SK-N-SH (cell line): ENCODE measurements at regions not wholly inside any gene's neighbourhood (a gene's known extent, or its start where the extent isn't known, plus 50 kb on each side); places are given as distances from the start of the nearest gene placed in this dataset.

ENCODE experiments used
- CTCF ChIA-PET: fragments of 300-600, 350-600 bp; formaldehyde crosslinking; extraction: SDS; loops from one replicate; lab custom pipeline; 2021; lab: Yijun Ruan, JAX
- POLR2A ChIA-PET: fragments of 350-600 bp; sonication (Branson Sonifier 250); formaldehyde crosslinking; extraction: SDS; loops from one replicate; lab custom pipeline; 2020; ENCODE audit warnings: antibody characterized with exemption, inconsistent platforms; lab: Yijun Ruan, JAX
- DNase-seq: peaks from one replicate; pipeline ENCODE4 v3.0.0; 2012
- H2AFZ ChIP-seq: fragments of 200-600 bp; sonication (generic); 2 replicates; pipeline ENCODE4 v1.8.1; 2016; ENCODE audit warnings: antibody characterized with exemption, mild to moderate bottlenecking, low read depth
- H3F3A ChIP-seq: fragments of 200-600 bp; sonication (generic); replicated peaks from 2 replicates; pipeline ENCODE3; 2016; ENCODE audit warnings: antibody characterized with exemption, mild to moderate bottlenecking; ENCODE audit not compliant: insufficient read depth
- H3K27ac ChIP-seq, 2 experiments: fragments of 200-500 bp in 1 of 2; fragments of 200-600 bp in 1 of 2; sonication (Bioruptor generic) in 1 of 2; sonication (generic), shearing (Covaris generic) in 1 of 2; 2 replicates each; pipeline versions ENCODE4 v1.5.1 to v1.6.1; 2014 to 2016; ENCODE audit warnings: low read depth in 2 of 2, inconsistent platforms in 1 of 2, low read length in 1 of 2, mild to moderate bottlenecking in 1 of 2, mixed read lengths in 1 of 2
- H3K27me3 ChIP-seq: fragments of 200-600 bp; sonication (generic), shearing (Covaris generic); 2 replicates; pipeline ENCODE4 v1.6.1; 2016; ENCODE audit warnings: mixed run types; ENCODE audit not compliant: insufficient read depth
- H3K36me3 ChIP-seq, 2 experiments: fragments of 200-500 bp in 1 of 2; fragments of 200-600 bp in 1 of 2; sonication (Bioruptor generic) in 1 of 2; sonication (generic) in 1 of 2; replicated peaks in 1 of 2; 2 replicates each; pipeline versions ENCODE3 to v1.5.1; 2014 to 2016; ENCODE audit warnings: low read length in 1 of 2, mild to moderate bottlenecking in 1 of 2; ENCODE audit not compliant: insufficient read depth in 2 of 2, control insufficient read depth in 1 of 2
- H3K4me1 ChIP-seq, 2 experiments: fragments of 200-500 bp in 1 of 2; fragments of 200-600 bp in 1 of 2; sonication (Bioruptor generic) in 1 of 2; sonication (generic), shearing (Covaris generic) in 1 of 2; 2 replicates each; pipeline versions ENCODE4 v1.5.1 to v1.6.1; 2014 to 2016; ENCODE audit warnings: low read depth in 1 of 2, low read length in 1 of 2, mixed run types in 1 of 2; ENCODE audit not compliant: insufficient read depth in 2 of 2, control insufficient read depth in 1 of 2
- H3K4me2 ChIP-seq: fragments of 200-600 bp; sonication (generic), shearing (Covaris generic); 2 replicates; pipeline ENCODE4 v1.6.1; 2017; ENCODE audit warnings: mixed run types
- H3K4me3 ChIP-seq, 2 experiments: fragments of 200-500 bp in 1 of 2; fragments of 200-600 bp in 1 of 2; sonication (Bioruptor generic) in 1 of 2; sonication (generic), shearing (Covaris generic) in 1 of 2; 2 replicates each; pipeline versions ENCODE4 v1.5.1 to v1.8.1; 2014 to 2016; ENCODE audit warnings: low read depth in 2 of 2, inconsistent platforms in 1 of 2, low read length in 1 of 2, mild to moderate bottlenecking in 1 of 2, mixed read lengths in 1 of 2, moderate library complexity in 1 of 2
- H3K79me2 ChIP-seq: fragments of 200-600 bp; sonication (generic); 2 replicates; pipeline ENCODE4 v1.8.1; 2017; ENCODE audit warnings: mild to moderate bottlenecking; ENCODE audit not compliant: insufficient read depth
- H3K9ac ChIP-seq: fragments of 200-600 bp; sonication (generic); 2 replicates; pipeline ENCODE4 v1.6.1; 2017; ENCODE audit warnings: mixed run types
- H3K9me2 ChIP-seq: fragments of 200-600 bp; sonication (generic); 2 replicates; pipeline ENCODE4 v1.6.1; 2017; ENCODE audit warnings: mixed run types
- H3K9me3 ChIP-seq: fragments of 200-600 bp; sonication (generic); 2 replicates; pipeline ENCODE4 v1.6.1; 2017; ENCODE audit warnings: mixed run types, mild to moderate bottlenecking, moderate library complexity
- H4K20me1 ChIP-seq: fragments of 200-600 bp; sonication (generic); 2 replicates; pipeline ENCODE4 v1.6.1; 2017; ENCODE audit warnings: mild to moderate bottlenecking, mixed run types; ENCODE audit not compliant: insufficient read depth
- CHD2 ChIP-seq: fragments of 150-350 bp; IDR thresholded peaks from 2 replicates; pipeline ENCODE4 v1.6.1; 2018; ENCODE audit warnings: low read length; ENCODE audit not compliant: partially characterized antibody
- CTCF ChIP-seq: fragments of 200-600 bp; sonication (generic); IDR thresholded peaks from 2 replicates; pipeline ENCODE4 v1.6.1; 2017; ENCODE audit warnings: antibody characterized with exemption, mild to moderate bottlenecking, moderate library complexity
- ELF1 ChIP-seq: IDR thresholded peaks from 2 replicates; pipeline ENCODE4 v1.4.0; 2012
- EZH2phosphoT487 ChIP-seq: fragments of 200-600 bp; sonication (generic); IDR thresholded peaks from 2 replicates; pipeline ENCODE4 v1.6.1; 2017; ENCODE audit warnings: low read depth, mixed run types, mild to moderate bottlenecking, antibody characterized with exemption, moderate library complexity, borderline replicate concordance
- FOSL2 ChIP-seq: IDR thresholded peaks from 2 replicates; pipeline ENCODE4 v1.4.0; 2012; ENCODE audit warnings: low read depth, mild to moderate bottlenecking, moderate library complexity, borderline replicate concordance
- GATA2 ChIP-seq: sonication (generic); formaldehyde crosslinking; IDR thresholded peaks from 2 replicates; pipeline ENCODE4 v1.5.0; 2020; ENCODE audit warnings: mild to moderate bottlenecking, missing genetic modification reagents
- IRF3 ChIP-seq: fragments of 150-350 bp; IDR thresholded peaks from 2 replicates; pipeline ENCODE4 v1.6.1; 2016; ENCODE audit warnings: mild to moderate bottlenecking, low read depth, low read length
- JUND ChIP-seq: IDR thresholded peaks from 2 replicates; pipeline ENCODE4 v1.4.0; 2012
- MAX ChIP-seq: IDR thresholded peaks from 2 replicates; pipeline ENCODE4 v1.4.0; 2012; ENCODE audit warnings: low read depth
- MEF2A ChIP-seq: IDR thresholded peaks from 2 replicates; pipeline ENCODE4 v1.4.0; 2012; ENCODE audit warnings: low read depth, borderline replicate concordance
- MXI1 ChIP-seq: IDR thresholded peaks from 2 replicates; pipeline ENCODE4 v1.6.1; 2012; ENCODE audit warnings: mild to moderate bottlenecking, low read depth, low read length, improper control_type of control experiment
- POLR2AphosphoS5 ChIP-seq: IDR thresholded peaks from 2 replicates; pipeline ENCODE4 v1.6.1; 2012; ENCODE audit warnings: low read depth, low read length
- RAD21 ChIP-seq: IDR thresholded peaks from 2 replicates; pipeline ENCODE4 v1.6.1; 2012; ENCODE audit warnings: mild to moderate bottlenecking, low read length
- RCOR1 ChIP-seq: fragments of 150-350 bp; IDR thresholded peaks from 2 replicates; pipeline ENCODE4 v1.6.1; 2017; ENCODE audit warnings: antibody characterized with exemption, low read length
- RFX5 ChIP-seq: IDR thresholded peaks from 2 replicates; pipeline ENCODE4 v1.6.1; 2012; ENCODE audit warnings: mild to moderate bottlenecking, improper control_type of control experiment, low read length
- RXRA ChIP-seq: IDR thresholded peaks from 2 replicates; pipeline ENCODE4 v1.4.0; 2012; ENCODE audit warnings: low read depth, mild to moderate bottlenecking, borderline replicate concordance
- SMC3 ChIP-seq: IDR thresholded peaks from 2 replicates; pipeline ENCODE4 v1.6.1; 2012; ENCODE audit warnings: low read depth, low read length, improper control_type of control experiment
- TAF1 ChIP-seq: IDR thresholded peaks from 2 replicates; pipeline ENCODE4 v1.6.1; 2012; ENCODE audit warnings: low read depth, mild to moderate bottlenecking, low read length, moderate library complexity, borderline replicate concordance
- TCF12 ChIP-seq: IDR thresholded peaks from 2 replicates; pipeline ENCODE4 v1.4.0; 2012
- TEAD4 ChIP-seq: IDR thresholded peaks from 2 replicates; pipeline ENCODE4 v1.4.0; 2012; ENCODE audit warnings: mild to moderate bottlenecking, borderline replicate concordance; ENCODE audit not compliant: insufficient read depth
- ZBTB33 ChIP-seq: IDR thresholded peaks from 2 replicates; pipeline ENCODE4 v1.4.0; 2012; ENCODE audit warnings: low read depth, borderline replicate concordance
- WGBS: methylation state at CpG from one replicate; pipeline ENCODE4 v1.1.6; 2017; ENCODE audit warnings: low lambda C conversion rate; 5-methylcytosine and 5-hydroxymethylcytosine counted together

- H4K20me1 ChIP-seq, result no peaks in the 10 kb centered on the region
- ChIA-PET POLR2A (no interaction called here), CTCF (interaction anchor here (0.7 kb wide), 1 partner anchor 304 kb away, joined by 3 read pairs; no protein-coding TSS in a partner anchor)
- no peaks in the 10 kb centered on the region for H3K79me2 ChIP-seq
- no peak overlapping the region for H3K4me2 ChIP-seq
- TF ChIP-seq CTCF (no peak), MXI1 (no peak), IRF3 (no peak), POLR2AphosphoS5 (no peak), RCOR1 (no peak), ZBTB33 (no peak)
- H3K27ac ChIP-seq, result no peak overlapping the region
- H2AFZ ChIP-seq, result no peak overlapping the region
- peaks cover 4% of the 10 kb centered on the region for H3F3A ChIP-seq
- H3K9me2 ChIP-seq, result no peaks in the 10 kb centered on the region
- no peak for DNase-seq
- no peaks in the 10 kb centered on the region for H3K4me1 ChIP-seq
- H3K36me3 ChIP-seq, result no peaks in the 10 kb centered on the region
- H3K9ac ChIP-seq, result no peak overlapping the region
- H3K9me3 ChIP-seq, result no peaks in the 10 kb centered on the region
- no peak overlapping the region for H3K4me3 ChIP-seq
- 81% methylated on average over 5 of the region's 5 CpGs for WGBS
- no peaks in the 10 kb centered on the region for H3K27me3 ChIP-seq
These were observed 191.0 kb upstream of the CCDC150 start for GRCh38 chr2:196448407-196449079.

- Histone ChIP-seq H3K4me2 (no peak overlapping the region), H4K20me1 (no peaks in the 10 kb centered on the region), H3K4me1 (no peaks in the 10 kb centered on the region), H2AFZ (no peak overlapping the region), H3K4me3 (no peak overlapping the region), H3K9ac (no peak overlapping the region), H3K9me3 (no peaks in the 10 kb centered on the region), H3F3A (peaks cover 4% of the 10 kb centered on the region), H3K27me3 (no peaks in the 10 kb centered on the region), H3K9me2 (no peaks in the 10 kb centered on the region), H3K36me3 (no peaks in the 10 kb centered on the region), H3K79me2 (no peaks in the 10 kb centered on the region), H3K27ac (no peak overlapping the region)
- ChIA-PET POLR2A (no interaction called here), CTCF (interaction anchor here (0.6 kb wide), 1 partner anchor 125 kb away, joined by 3 read pairs; no protein-coding TSS in a partner anchor)
- WGBS, result 56% methylated on average over 1 of the region's 1 CpG
- no peak for DNase-seq
- TF ChIP-seq JUND (no peak), FOSL2 (no peak), CTCF (no peak), TAF1 (no peak), TCF12 (no peak), MEF2A (no peak), SMC3 (no peak), MAX (no peak), EZH2phosphoT487 (no peak), GATA2 (no peak), RFX5 (no peak), TEAD4 (no peak), CHD2 (no peak), RCOR1 (no peak), ELF1 (no peak), RXRA (no peak), RAD21 (no peak)
These were observed 190.4 kb upstream of the CCDC150 start for GRCh38 chr2:196449083-196449482.
